ENCODE measurements at regions not wholly inside any gene's neighbourhood (a gene's known extent, or its start where the extent isn't known, plus 50 kb on each side); places are given as distances from the start of the nearest gene placed in this dataset.

DNA sequence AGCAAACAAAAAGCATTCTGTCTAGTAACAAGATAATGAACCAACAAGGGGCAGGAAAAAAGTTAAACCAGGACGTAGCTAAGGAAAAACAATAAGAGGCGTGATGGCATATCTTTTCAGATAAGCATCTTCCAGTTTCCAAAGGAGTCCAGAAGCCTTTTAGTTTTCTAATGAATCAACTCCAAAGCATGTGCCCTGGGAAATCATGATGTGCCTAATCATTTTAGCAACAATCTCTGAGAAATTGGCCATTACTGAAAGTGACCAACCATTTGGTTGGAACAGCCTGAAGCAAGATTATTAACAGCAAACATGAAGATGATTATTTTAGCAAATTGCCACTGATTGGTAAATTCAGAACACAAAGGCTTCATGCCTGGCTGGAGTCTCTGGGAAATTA lies 440.9 kb upstream of the MAF start:
- DNase-seq (ENCODE audit: low read depth): no peak

GRCh38 chr16:80040814-80041213 lies 440.3 kb upstream of the MAF start:
- no peak for DNase-seq (ENCODE audit: low read depth)

DNA sequence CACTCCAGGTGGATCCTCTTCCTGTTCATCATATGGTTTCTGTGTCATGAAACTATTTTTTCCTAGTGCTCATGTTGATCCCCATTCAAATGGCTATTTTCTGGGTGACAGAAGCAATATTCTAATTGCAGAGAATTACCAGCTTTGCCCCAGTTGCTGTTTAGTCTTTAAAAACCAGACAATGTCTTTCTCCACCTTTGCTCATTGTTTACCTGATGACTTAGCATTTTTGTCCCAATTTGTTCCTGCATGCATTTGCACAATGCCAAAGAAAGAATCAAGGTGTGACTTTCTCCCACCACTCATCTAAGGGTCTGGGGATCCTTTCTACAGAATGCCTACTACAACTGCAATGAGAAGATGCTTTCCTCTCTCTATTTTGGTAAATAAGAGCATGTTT lies 439.9 kb upstream of the MAF start:
- DNase-seq (ENCODE audit: low read depth): no peak

DNA sequence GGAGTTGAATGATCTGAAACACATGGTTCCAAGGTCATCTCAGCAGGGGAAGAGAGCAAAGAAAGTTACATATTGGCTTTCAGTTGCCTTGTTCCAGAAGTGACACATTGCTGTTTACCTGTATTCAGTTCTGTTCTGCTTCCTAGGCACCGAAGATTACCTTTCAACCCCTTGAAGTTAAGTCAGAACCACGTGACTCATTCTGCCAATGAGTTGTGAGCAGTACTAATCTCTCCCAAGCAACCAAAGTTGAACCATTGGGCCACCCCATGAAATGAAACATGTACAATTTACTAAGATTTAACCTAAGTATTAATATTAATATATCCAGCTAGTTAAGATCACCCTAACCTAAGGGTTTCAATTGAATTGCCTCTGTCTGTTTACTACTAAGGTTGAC lies 439.2 kb upstream of the MAF start:
- DNase-seq (ENCODE audit: low read depth): no peak

GRCh38 chr16:80038566-80038965 lies 438.0 kb upstream of the MAF start:
- DNase-seq (ENCODE audit: low read depth): no peak

GRCh38 chr16:80034948-80035663 lies 434.6 kb upstream of the MAF start:
- DNase-seq (ENCODE audit: low read depth): no peak

- DNase-seq (ENCODE audit: low read depth): no peak
Observed at GRCh38 chr16:80034469-80034826, 433.9 kb upstream of the MAF start.

DNA sequence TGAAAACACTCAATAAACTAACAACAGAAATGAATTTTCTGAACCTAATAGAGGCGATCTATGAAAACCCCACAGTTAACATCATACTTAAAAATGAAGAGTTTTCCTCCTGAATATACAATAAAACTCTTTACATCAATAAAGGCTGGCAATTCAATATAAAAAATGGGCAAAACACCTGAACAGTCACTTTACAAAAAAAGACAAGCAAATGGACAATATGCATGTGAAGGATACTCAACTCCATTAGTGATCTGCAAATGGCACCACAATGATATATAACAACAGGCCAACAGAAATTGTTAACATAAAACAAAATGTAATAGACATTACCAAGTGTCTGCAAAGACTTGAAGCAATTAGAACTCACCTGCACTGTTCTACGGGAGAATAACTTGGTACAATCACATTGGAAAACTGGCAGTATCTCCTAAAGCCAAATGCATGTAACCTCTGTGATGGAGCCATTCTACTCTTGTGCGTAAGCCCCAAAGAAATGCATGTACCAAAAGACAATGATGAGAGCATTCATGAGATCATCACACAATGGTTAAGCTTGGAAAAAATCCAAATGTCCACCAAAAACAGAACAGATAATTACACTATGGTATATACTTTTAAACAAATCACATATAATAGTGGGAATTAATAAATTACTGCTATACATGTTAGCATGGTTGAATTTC lies 433.4 kb upstream of the MAF start:
- no peak for DNase-seq (ENCODE audit: low read depth)

DNA sequence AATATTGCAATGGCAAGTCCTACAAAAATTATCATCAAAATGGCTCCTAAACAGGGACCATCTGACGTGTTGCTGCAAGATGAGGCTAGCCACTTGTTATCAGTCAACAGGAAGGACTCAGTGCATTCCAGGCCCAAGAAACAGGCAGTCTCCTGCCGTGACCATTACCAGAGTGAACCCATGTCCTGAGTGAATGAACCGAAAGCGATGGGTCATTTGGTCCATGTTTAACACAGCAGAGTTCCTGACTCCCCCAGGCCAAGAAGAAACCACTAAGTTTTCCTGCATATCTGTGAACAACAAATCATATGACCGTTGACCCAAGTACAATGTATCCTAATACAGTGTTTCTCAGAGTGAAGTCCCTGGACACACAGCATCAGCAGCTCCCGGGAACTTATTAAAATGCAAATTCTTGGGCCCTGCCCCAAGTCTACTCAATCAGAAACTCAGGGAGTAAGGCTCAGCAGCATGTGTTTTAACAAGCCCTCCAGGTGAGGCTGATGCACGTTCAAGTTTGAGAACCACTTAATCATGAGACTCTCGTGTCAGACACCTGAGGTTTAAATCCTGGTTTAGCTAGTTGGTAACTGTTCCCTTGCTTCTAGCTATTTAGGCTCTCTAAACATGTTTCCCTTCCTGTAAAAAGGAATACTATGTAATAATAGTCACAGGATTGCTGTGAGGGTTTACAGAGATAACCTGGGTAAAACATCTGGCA lies 429.4 kb upstream of the MAF start:
- no peak for DNase-seq (ENCODE audit: low read depth)

- DNase-seq (ENCODE audit: low read depth): no peak
Observed at GRCh38 chr16:80029381-80029630, 428.8 kb upstream of the MAF start.

GRCh38 chr16:80028581-80029380 lies 428.2 kb upstream of the MAF start:
- no peak for DNase-seq (ENCODE audit: low read depth)

DNA sequence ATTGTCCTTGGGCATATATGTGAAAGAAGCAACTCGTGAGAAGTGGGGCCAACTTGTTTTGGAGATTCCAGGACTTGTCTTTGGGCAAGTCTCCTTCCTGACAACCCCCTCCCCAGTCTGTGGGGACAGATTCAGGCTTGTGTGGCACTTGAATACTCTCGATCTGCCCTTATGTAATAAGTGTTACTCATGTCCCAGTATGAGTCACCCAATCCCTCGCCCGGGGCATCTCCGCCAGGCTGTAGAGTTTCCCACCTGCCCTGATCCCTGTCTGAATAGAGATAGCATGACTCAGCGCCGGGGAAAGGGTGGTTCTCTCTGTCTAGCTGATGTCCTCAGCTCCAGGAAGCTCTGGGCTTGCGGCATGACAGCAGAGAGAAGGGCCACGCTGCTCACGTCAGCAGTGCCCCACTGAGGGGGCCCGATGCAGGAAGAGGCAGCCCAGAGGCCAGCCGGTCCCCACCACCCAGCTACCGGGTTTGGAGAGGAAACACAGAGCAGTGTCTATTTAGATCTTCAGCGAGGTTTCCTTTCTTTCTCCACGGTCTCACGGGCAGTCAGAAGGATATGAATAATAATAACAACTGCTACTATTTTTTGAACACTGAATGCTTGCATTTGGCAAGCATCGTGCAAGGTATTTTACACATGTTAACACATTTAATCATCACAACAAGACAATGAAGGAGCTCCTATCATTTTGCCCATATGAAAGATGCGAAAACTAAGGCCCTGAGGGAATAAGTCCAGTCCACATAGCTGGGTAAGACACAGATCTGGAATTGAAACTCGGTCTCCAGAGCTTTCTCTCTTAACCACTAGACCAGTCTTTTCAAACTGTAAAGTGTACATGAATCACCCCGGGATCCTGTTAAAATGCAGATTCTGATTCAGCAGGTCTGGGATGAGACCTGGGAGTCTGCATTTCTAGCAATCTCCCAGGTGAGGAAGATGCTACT lies 426.7 kb upstream of the MAF start:
- DNase-seq (ENCODE audit: low read depth): peak; percentile 26

DNA sequence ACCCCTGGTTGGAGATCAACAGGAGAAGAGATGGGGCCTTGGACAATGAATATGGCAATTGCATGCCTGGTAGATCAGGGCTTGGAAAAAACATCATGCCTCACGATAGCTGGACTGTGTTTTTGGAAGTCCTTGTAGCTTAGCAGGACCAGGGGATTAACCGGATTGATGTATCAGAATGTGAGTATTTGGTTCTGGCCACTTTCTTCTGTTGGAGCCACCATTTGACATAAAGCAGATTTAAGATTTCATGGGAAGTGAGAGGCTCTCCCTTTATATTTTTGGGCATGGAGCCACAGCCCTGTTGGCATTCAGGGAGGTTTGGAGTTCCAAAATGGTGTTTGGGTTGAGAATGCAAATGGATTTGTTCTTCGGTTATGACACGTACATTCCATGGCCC lies 424.7 kb upstream of the MAF start:
- DNase-seq (ENCODE audit: low read depth): no peak

- no peak for DNase-seq (ENCODE audit: low read depth)
Observed at GRCh38 chr16:80024443-80024842, 423.9 kb upstream of the MAF start.

DNA sequence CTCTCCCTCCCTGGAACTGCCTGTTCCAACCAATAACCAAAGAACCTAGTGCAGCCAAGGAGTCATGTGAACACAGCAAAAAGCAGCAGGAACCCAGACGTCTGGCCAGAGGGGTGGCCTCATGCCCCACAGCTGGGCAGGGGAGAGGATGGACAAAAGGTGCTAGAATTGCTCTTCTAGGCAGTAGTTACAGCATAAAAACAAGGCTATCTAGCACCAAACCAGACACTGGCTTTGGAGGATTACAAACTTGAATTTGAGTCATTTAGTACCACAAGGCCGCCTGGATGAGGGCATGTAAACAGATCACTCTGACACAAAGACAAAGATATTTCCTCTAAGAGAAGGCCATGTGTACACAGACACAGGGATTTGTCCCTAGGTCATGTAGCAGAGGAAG lies 423.3 kb upstream of the MAF start:
- no peak for DNase-seq (ENCODE audit: low read depth)

GRCh38 chr16:80019395-80019794 lies 418.9 kb upstream of the MAF start:
- DNase-seq (ENCODE audit: low read depth): no peak

DNA sequence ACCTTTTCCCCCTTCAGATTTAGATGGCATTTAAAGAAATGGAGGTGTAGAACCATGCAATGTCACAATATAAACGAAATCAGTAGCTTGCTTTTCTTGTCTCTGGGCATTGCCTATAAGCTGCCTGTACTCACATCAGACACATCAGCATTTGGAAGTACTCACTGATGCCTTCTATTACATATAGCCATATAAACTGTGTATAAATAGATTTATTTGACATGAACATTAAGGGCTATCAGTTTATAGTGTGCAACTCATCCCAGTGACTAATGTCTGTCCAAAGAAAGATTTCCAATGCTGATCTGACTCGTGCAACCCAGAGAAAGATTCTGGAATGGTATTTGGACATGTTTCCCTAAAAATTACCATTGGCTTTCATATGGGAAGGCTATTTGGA lies 417.9 kb upstream of the MAF start:
- no peak for DNase-seq (ENCODE audit: low read depth)

- no peak for DNase-seq (ENCODE audit: low read depth)
Observed at GRCh38 chr16:80016731-80017326, 416.3 kb upstream of the MAF start.

- DNase-seq (ENCODE audit: low read depth): no peak
Observed at GRCh38 chr16:80015566-80015965, 415.0 kb upstream of the MAF start.

GRCh38 chr16:80014241-80014939 lies 413.9 kb upstream of the MAF start:
- DNase-seq (ENCODE audit: low read depth): no peak

GRCh38 chr16:80012586-80012985 lies 412.0 kb upstream of the MAF start:
- no peak for DNase-seq (ENCODE audit: low read depth)

Measured in activated T-helper 9 cell treated with anti-CD3 and anti-CD28 coated beads, Interleukin-2, amount 50 U/mL, for 16 hours (primary cell).